ENCODE measurements at regions not wholly inside any gene's neighbourhood (a gene's known extent, or its start where the extent isn't known, plus 50 kb on each side); places are given as distances from the start of the nearest gene placed in this dataset.
"Not testable (repeated sequence)": the region's sequence is repeated elsewhere in the genome, so short reads cannot be mapped to it uniquely, and the experiment has no call there.

- DNase-seq, result no peak
Observed at GRCh38 chr4:158051401-158052235, 121.2 kb downstream of the GASK1B start.

GRCh38 chr4:158050942-158051341 is 121.9 kb downstream of the GASK1B start:
- DNase-seq, result no peak

- DNase-seq, result no peak
Observed at GRCh38 chr4:158046345-158046744, 126.5 kb downstream of the GASK1B start.

GRCh38 chr4:158043971-158044618 is 128.7 kb downstream of the GASK1B start:
- DNase-seq, result no peak

GRCh38 chr4:158042591-158043030 is 130.2 kb downstream of the GASK1B start:
- no peak for DNase-seq

- DNase-seq, result no peak
Observed at GRCh38 chr4:158038718-158039117, 134.1 kb downstream of the GASK1B start.

- DNase-seq, result no peak
Observed at GRCh38 chr4:158036998-158037397, 135.8 kb downstream of the GASK1B start.

GRCh38 chr4:158035662-158036195 is 137.1 kb downstream of the GASK1B start:
- no peak for DNase-seq

- no peak for DNase-seq
Observed at GRCh38 chr4:158033416-158034120, 139.3 kb downstream of the GASK1B start.

GRCh38 chr4:158032733-158033415 is 140.0 kb downstream of the GASK1B start:
- DNase-seq, result no peak

- DNase-seq, result not testable (repeated sequence)
Observed at GRCh38 chr4:158028381-158028780, 144.4 kb downstream of the GASK1B start.

- DNase-seq, result no peak
Observed at GRCh38 chr4:158025131-158025530, 147.7 kb downstream of the GASK1B start.

GRCh38 chr4:158020734-158021346 is 152.0 kb downstream of the GASK1B start:
- DNase-seq, result no peak

GRCh38 chr4:158020176-158020575 is 152.6 kb downstream of the GASK1B start:
- DNase-seq, result no peak

GRCh38 chr4:158018831-158019230 is 154.0 kb downstream of the GASK1B start:
- no peak for DNase-seq

GRCh38 chr4:158018221-158018830 is 154.5 kb downstream of the GASK1B start:
- DNase-seq, result no peak

- DNase-seq, result no peak
Observed at GRCh38 chr4:158016511-158016910, 156.3 kb downstream of the GASK1B start.

- DNase-seq, result no peak
Observed at GRCh38 chr4:158015241-158015640, 157.6 kb downstream of the GASK1B start.

GRCh38 chr4:158013858-158014257 is 159.0 kb downstream of the GASK1B start:
- DNase-seq, result no peak

- no peak for DNase-seq
Observed at GRCh38 chr4:158010361-158010760, 162.5 kb downstream of the GASK1B start.

GRCh38 chr4:158008551-158009218 is 164.1 kb downstream of the GASK1B start:
- no peak for DNase-seq

Data from CD4-positive, alpha-beta T cell treated with Interleukin-10 for 1 hour (primary cell).